Esophagus muscularis mucosa (tissue), 4 donors: ENCODE measurements at regions not wholly inside any gene's neighbourhood (a gene's known extent, or its start where the extent isn't known, plus 50 kb on each side); places are given as distances from the start of the nearest gene placed in this dataset.

Source experiments
- CTCF ChIP-seq, 3 experiments: fragments of 200-600 bp in 2 of 3; fragments of 450-650 bp in 1 of 3; sonication (generic) in 2 of 3; IDR thresholded peaks; one replicate each; pipeline ENCODE4 v1.5.1; 2017 to 2019; ENCODE audit warnings: antibody characterized with exemption in 3 of 3, mild to moderate bottlenecking in 2 of 3, moderate library complexity in 1 of 3
- EP300 ChIP-seq: sonication (generic); formaldehyde crosslinking; IDR thresholded peaks from one replicate; pipeline ENCODE4 v1.6.1; 2017; ENCODE audit warnings: antibody characterized with exemption
- POLR2A ChIP-seq: fragments of 450-650 bp; IDR thresholded peaks from one replicate; pipeline ENCODE4 v1.6.1; 2017; ENCODE audit warnings: antibody characterized with exemption, moderate library complexity, mild to moderate bottlenecking, low read depth
- POLR2AphosphoS5 ChIP-seq, 2 donors: sonication (generic); formaldehyde crosslinking; IDR thresholded peaks; one replicate each; pipeline ENCODE4 v1.6.1; 2017; ENCODE audit warnings: antibody characterized with exemption in 2 of 2

- TF ChIP-seq CTCF (IDR thresholded peaks at IDR 0.05) = no peak
- TF ChIP-seq EP300 = no peak
- TF ChIP-seq POLR2A = no peak
- no peak for TF ChIP-seq POLR2AphosphoS5 (IDR thresholded peaks at IDR 0.05)
These were observed 208.0 kb upstream of the UBL3 start for GRCh38 chr13:30058429-30058828.
